ENCODE measurements at regions not wholly inside any gene's neighbourhood (a gene's known extent, or its start where the extent isn't known, plus 50 kb on each side); places are given as distances from the start of the nearest gene placed in this dataset.

DNA sequence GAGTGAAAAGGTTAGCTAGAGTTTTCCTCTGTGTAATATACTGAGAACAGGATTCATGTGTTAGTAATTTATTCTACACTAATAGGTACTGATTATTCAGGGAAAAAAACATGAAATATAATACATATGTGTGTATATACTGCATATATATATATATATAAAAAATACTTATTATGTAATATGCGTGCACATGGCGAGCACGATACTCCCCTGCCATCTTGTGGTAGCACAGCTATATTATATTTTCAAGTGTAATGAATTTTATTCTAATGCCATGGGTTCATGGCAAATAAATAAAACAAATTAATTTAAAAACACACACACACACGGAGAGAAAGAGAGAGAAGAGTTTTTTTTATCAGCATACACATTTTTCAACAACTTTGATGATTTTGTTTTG is 460.6 kb downstream of the KCNJ2 start:
- TF ChIP-seq CTCF (IDR thresholded peaks at IDR 0.05) (no peak), POLR2AphosphoS5 (IDR thresholded peaks at IDR 0.05; ENCODE audit: insufficient read depth in 1 of 2, low read depth in 1 of 2) (no peak)

Data from vagina (tissue), 2 donors.